GM11168 (cell line): ENCODE measurements at regions not wholly inside any gene's neighbourhood (a gene's known extent, or its start where the extent isn't known, plus 50 kb on each side); places are given as distances from the start of the nearest gene placed in this dataset.
"Not testable (repeated sequence)": the region's sequence is repeated elsewhere in the genome, so short reads cannot be mapped to it uniquely, and the experiment has no call there.

ENCODE experiments used
- in situ Hi-C: fragments of 300-500 bp; cut with MboI; formaldehyde crosslinking; loops from one replicate; pipeline ENCODE4 v1.12.0; 2022; ENCODE audit warnings: low sequenced_read_pairs; ENCODE audit not compliant: unreplicated experiment

DNA sequence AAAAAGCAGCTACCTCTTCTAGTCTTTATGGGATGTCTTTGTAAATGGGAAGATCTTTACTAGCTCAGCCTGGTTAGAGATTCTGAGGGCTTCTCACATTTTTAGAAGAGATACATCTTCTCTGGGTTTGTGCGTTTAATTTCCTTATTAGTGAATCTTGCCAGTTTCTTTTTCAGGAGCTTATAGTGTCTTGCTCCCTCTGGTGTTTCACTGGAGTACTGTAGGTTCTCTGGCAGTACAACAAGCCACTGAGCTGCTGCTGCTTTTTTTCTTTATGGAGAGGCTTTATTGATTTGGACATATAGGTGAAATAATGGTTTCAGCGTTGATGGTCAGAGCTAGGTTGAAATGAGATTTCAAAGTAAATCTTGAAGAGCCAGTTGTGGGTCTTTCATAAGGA, 82.9 kb downstream of the LAS1L start:
- in situ Hi-C loops = loop anchor here (25.0 kb wide), 1 partner anchor 564 kb away; no protein-coding TSS in a partner anchor

GRCh38 chrX:65420154-65420553, 114.4 kb downstream of the LAS1L start:
- in situ Hi-C loops = no loop called here

- in situ Hi-C loops = not testable (repeated sequence)
Measured at GRCh38 chrX:65407662-65408061, 126.9 kb downstream of the LAS1L start.

DNA sequence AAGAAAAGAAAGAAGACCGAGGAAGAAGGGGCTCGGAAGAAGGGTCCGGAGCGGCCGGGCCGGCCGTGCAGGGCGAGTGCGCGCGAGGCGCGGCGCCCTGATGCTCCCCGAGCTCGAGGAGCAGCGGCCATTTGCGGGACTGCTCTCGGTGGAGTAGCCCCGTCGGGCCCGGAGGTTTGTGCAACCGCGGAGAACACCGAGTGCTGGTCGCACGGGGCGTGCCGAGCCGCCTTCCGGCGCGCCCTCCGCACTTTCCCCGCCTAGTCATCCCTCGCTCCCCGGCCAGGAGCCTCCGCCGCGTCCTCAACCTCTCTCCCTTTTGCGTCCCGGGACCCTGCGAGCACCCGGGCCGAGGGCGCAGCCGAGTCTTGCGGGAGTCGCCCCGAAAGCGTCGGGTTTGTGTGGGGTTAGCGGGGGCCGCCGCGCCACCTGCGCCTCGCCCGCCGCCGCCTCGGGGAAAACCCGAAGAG, 127.4 kb downstream of the LAS1L start:
- in situ Hi-C loops = no loop called here

DNA sequence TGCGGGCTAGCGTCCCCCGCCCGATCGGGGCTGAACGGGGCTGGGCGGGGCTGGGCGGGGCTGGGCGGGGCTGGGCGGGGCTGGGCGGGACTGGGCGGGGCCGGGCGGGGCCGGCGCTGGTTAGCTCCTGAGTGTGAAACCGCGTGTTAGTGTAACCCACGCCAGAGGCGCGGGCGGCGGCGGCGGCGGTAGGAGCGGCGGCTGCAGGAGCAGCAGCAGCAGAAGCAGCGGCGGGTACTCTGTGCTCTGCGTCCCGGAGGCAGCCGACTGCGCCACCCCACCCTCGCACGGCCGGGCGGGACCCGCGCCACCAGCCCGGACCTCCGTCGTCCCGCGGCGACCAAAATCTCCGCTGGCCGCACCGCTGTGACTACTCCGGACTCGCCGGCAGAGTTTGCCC, 128.1 kb downstream of the LAS1L start:
- in situ Hi-C loops = no loop called here

- in situ Hi-C loops = no loop called here
Measured at GRCh38 chrX:65392284-65392683, 142.3 kb downstream of the LAS1L start.

DNA sequence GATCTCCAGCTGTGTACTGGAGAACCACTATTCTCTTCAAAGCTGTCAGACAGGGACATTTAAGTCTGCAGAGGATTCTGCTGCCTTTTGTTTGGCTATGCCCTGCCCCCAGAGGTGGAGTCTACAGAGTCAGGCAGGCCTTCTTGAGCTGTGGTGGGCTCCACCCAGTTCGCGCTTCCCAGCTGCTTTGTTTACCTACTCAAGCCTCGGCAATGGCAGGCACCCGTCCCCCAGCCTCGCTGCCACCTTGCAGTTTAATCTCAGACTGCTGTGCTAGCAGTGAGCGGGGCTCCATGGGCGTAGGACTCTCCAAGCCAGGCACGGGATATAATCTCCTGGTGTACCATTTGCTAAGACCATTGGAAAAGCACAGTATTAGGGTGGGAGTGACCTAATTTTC, 145.5 kb downstream of the LAS1L start:
- in situ Hi-C loops = not testable (repeated sequence)
